ENCODE measurements at regions not wholly inside any gene's neighbourhood (a gene's known extent, or its start where the extent isn't known, plus 50 kb on each side); places are given as distances from the start of the nearest gene placed in this dataset.

- intact Hi-C loops (cut with micrococcal nuclease), result no loop called here
- BruUV-seq (replicated peaks), result no TSS peak
- Histone ChIP-seq H3K4me3 (no peak overlapping the region), H3K9me3 (replicated peaks; ENCODE audit: control insufficient read depth, insufficient read depth, low read depth, low read length) (no peaks in the 10 kb centered on the region), H4K20me1 (replicated peaks; ENCODE audit: control insufficient read depth, insufficient read depth, low read length) (no peaks in the 10 kb centered on the region), H3K27me3 (ENCODE audit: control insufficient read depth in 2 of 2, insufficient read depth in 2 of 2, low read length in 2 of 2) (no peaks in the 10 kb centered on the region), H2AFZ (ENCODE audit: low read depth, low read length) (no peak overlapping the region), H3K79me2 (ENCODE audit: control insufficient read depth, insufficient read depth, low read length) (no peaks in the 10 kb centered on the region), H3K27ac (ENCODE audit: extremely low read depth, low read depth, low read length) (no peak overlapping the region), H3K4me2 (ENCODE audit: insufficient read depth, low read length) (no peak overlapping the region), H3K9me1 (ENCODE audit: control insufficient read depth, insufficient read depth, low read length) (no peaks in the 10 kb centered on the region), H3K9ac (ENCODE audit: insufficient read depth in 1 of 2, low read depth in 2 of 2, low read length in 2 of 2) (no peak overlapping the region), H3K4me1 (replicated peaks in 1 of 2; ENCODE audit: control insufficient read depth in 2 of 2, insufficient read depth in 2 of 2, low read length in 2 of 2) (no peaks in the 10 kb centered on the region), H3K36me3 (ENCODE audit: control insufficient read depth, insufficient read depth, low read length) (no peaks in the 10 kb centered on the region)
- CTCF ChIA-PET (ENCODE audit: low intra/inter-chr PET ratio), result no interaction called here
- FAIRE-seq (no peak), DNase-seq (ENCODE audit: extremely low read depth in 1 of 4, low spot score in 3 of 4) (no peak), ATAC-seq (no peak)
- TF ChIP-seq BRF1 (IDR thresholded peaks at IDR 0.05; ENCODE audit: borderline replicate concordance, extremely low read depth, insufficient read length) (no peak), GTF2B (IDR thresholded peaks at IDR 0.05; ENCODE audit: extremely low read depth, insufficient read length) (no peak), ZNF511 (CRISPR knock-in tag; IDR thresholded peaks at IDR 0.05) (no peak), SIN3B (IDR thresholded peaks at IDR 0.05; ENCODE audit: low read depth) (no peak), CSDE1 (IDR thresholded peaks at IDR 0.05) (no peak), SMAD4 (CRISPR knock-in tag; conservative IDR thresholded peaks at IDR 0.05) (no peak), POLR2A (conservative IDR thresholded peaks at IDR 0.05) (no peak), IFI16 (CRISPR knock-in tag; IDR thresholded peaks at IDR 0.05) (no peak), ZNF780A (CRISPR knock-in tag; IDR thresholded peaks at IDR 0.05) (no peak), ADNP (tag; IDR thresholded peaks at IDR 0.05) (no peak), KAT2B (IDR thresholded peaks at IDR 0.05; ENCODE audit: low read depth, low read length) (no peak), CGGBP1 (CRISPR knock-in tag; IDR thresholded peaks at IDR 0.05) (no peak), ATF2 (CRISPR knock-in tag; IDR thresholded peaks at IDR 0.05) (no peak), ZNF175 (CRISPR knock-in tag; IDR thresholded peaks at IDR 0.05; ENCODE audit: low read depth) (no peak), NFIX (CRISPR knock-in tag; IDR thresholded peaks at IDR 0.05; ENCODE audit: low read depth) (no peak), BCLAF1 (IDR thresholded peaks at IDR 0.05; ENCODE audit: borderline replicate concordance in 1 of 2, control insufficient read depth in 1 of 2, low read depth in 2 of 2, low read length in 1 of 2) (no peak)
- POLR2A ChIA-PET, result no interaction called here
- in situ Hi-C loops (cut with MboI), result no loop called here
- WGBS (ENCODE audit: insufficient coverage, low coverage, missing lambda C conversion rate), result 0% methylated on average over 2 of the region's 2 CpGs
Measured at GRCh38 chr2:139798391-139798790, 1018.2 kb upstream of the NXPH2 start.
